GM12878 (cell line): ENCODE measurements at regions not wholly inside any gene's neighbourhood (a gene's known extent, or its start where the extent isn't known, plus 50 kb on each side); places are given as distances from the start of the nearest gene placed in this dataset.

ENCODE experiments used
- ATAC-seq: fragments of 200-7000 bp; cut with Tn5 transposase; 3 replicates; pipeline ENCODE4 v1.9.1; 2020; ENCODE audit warnings: mild to moderate bottlenecking, moderate library complexity
- BruUV-seq: library from RNA; stranded (reverse); fragments of 400-500 nt; replicated peaks from 2 replicates; lab custom pipeline; 2021; lab: Mats Ljungman, UMichigan
- CTCF ChIA-PET: fragments of 300-600 bp; sonication (Branson Sonifier 250); formaldehyde crosslinking; extraction: SDS; loops from one replicate; lab custom pipeline; 2021; ENCODE audit warnings: inconsistent platforms; lab: Yijun Ruan, JAX
- POLR2A ChIA-PET: fragments of 350-600 bp; formaldehyde crosslinking; extraction: SDS; loops from one replicate; lab custom pipeline; 2021; ENCODE audit warnings: inconsistent platforms; lab: Charles Lee
- RAD21 ChIA-PET: fragments of 300-600 bp; sonication (Branson Sonifier 250); formaldehyde crosslinking; loops from one replicate; lab custom pipeline; 2023; ENCODE audit warnings: antibody characterized with exemption; ENCODE audit not compliant: unreplicated experiment; lab: Charles Lee
- SMC1A ChIA-PET: fragments of 300-600 bp; sonication (Branson Sonifier 250); formaldehyde crosslinking; loops from one replicate; lab custom pipeline; 2023; ENCODE audit not compliant: unreplicated experiment, uncharacterized antibody; lab: Charles Lee
- DNase-seq: peaks from one replicate; pipeline ENCODE4 v3.0.0-alpha.2; 2011; ENCODE audit warnings: low read depth, low spot score
- FAIRE-seq: peaks from 3 replicates; lab custom pipeline; 2011; peaks lifted over from hg19 to GRCh38; lab: Jason Lieb, UNC
- H2AFZ ChIP-seq: 2 replicates; pipeline ENCODE4 v1.6.0; 2011; ENCODE audit warnings: low read depth, low read length, control low read depth; ENCODE audit not compliant: control insufficient read depth
- H3K27ac ChIP-seq: 2 replicates; pipeline ENCODE4 v1.5.1; 2011; ENCODE audit warnings: control low read depth; ENCODE audit not compliant: control insufficient read depth, insufficient read depth
- H3K27me3 ChIP-seq, 2 experiments: replicated peaks in 1 of 2; 2 replicates each; pipeline versions ENCODE4 v1.6.0 to v1.6.1; 2011; ENCODE audit warnings: low read length in 1 of 2; ENCODE audit not compliant: control insufficient read depth in 2 of 2, insufficient read depth in 2 of 2
- H3K36me3 ChIP-seq, 2 experiments: 2 replicates each; pipeline ENCODE4 v1.5.1; 2011; ENCODE audit warnings: low read length in 1 of 2; ENCODE audit not compliant: control insufficient read depth in 2 of 2, insufficient read depth in 2 of 2
- H3K4me1 ChIP-seq: 2 replicates; pipeline ENCODE4 v1.6.1; 2011; ENCODE audit warnings: mild to moderate bottlenecking, low read length, moderate library complexity, mixed read lengths; ENCODE audit not compliant: control insufficient read depth, insufficient read depth
- H3K4me2 ChIP-seq: 2 replicates; pipeline ENCODE4 v1.6.0; 2011; ENCODE audit warnings: control low read depth; ENCODE audit not compliant: control insufficient read depth, insufficient read depth
- H3K4me3 ChIP-seq: fragments of 200-600 bp; sonication (generic); 2 replicates; pipeline ENCODE4 v1.5.1; 2016
- H3K79me2 ChIP-seq: 2 replicates; pipeline ENCODE4 v1.6.0; 2011; ENCODE audit warnings: low read length; ENCODE audit not compliant: control insufficient read depth, insufficient read depth
- H3K9ac ChIP-seq: 2 replicates; pipeline ENCODE4 v1.8.0; 2011; ENCODE audit warnings: low read length, control low read depth, mixed read lengths; ENCODE audit not compliant: control insufficient read depth, insufficient read depth
- H3K9me3 ChIP-seq: replicated peaks from 3 replicates; pipeline ENCODE4 v1.5.1; 2011; ENCODE audit warnings: mild to moderate bottlenecking, low read length; ENCODE audit not compliant: control insufficient read depth, insufficient read depth
- H4K20me1 ChIP-seq: 2 replicates; pipeline ENCODE4 v1.6.0; 2011; ENCODE audit not compliant: control insufficient read depth, insufficient read depth
- CUX1 ChIP-seq: IDR thresholded peaks from 2 replicates; pipeline ENCODE4 v1.6.1; 2012; ENCODE audit warnings: improper control_type of control experiment, low read depth, low read length; ENCODE audit not compliant: insufficient replicate concordance
- GATAD2B ChIP-seq: fragments of 450-650 bp; conservative IDR thresholded peaks from 2 replicates; pipeline ENCODE4 v1.6.1; 2017; ENCODE audit warnings: low read depth, mild to moderate bottlenecking, moderate library complexity
- HDAC6 ChIP-seq: fragments of 200-600 bp; sonication (generic); IDR thresholded peaks from one replicate; pipeline ENCODE4 v1.8.0; 2017; ENCODE audit warnings: antibody characterized with exemption; ENCODE audit not compliant: unreplicated experiment
- JUNB ChIP-seq: IDR thresholded peaks from 2 replicates; pipeline ENCODE4 v1.6.1; 2016; ENCODE audit warnings: antibody characterized with exemption, mild to moderate bottlenecking
- MYC ChIP-seq: IDR thresholded peaks from 2 replicates; pipeline ENCODE4 v1.6.1; 2011; ENCODE audit warnings: mild to moderate bottlenecking, low read length, moderate library complexity, inconsistent platforms; ENCODE audit not compliant: insufficient read depth, insufficient replicate concordance, insufficient read length, severe bottlenecking
- NFXL1 ChIP-seq: fragments of 450-650 bp; IDR thresholded peaks from 2 replicates; pipeline ENCODE4 v1.6.1; 2017; ENCODE audit warnings: antibody characterized with exemption, mild to moderate bottlenecking, borderline replicate concordance
- NR2C2 ChIP-seq: IDR thresholded peaks from 2 replicates; pipeline ENCODE4 v1.6.1; 2011; ENCODE audit warnings: borderline replicate concordance, low read depth; ENCODE audit not compliant: control insufficient read depth, insufficient read length
- PKNOX1 ChIP-seq: fragments of 450-650 bp; IDR thresholded peaks from 2 replicates; pipeline ENCODE4 v1.6.1; 2016; ENCODE audit warnings: mild to moderate bottlenecking
- REST ChIP-seq: IDR thresholded peaks from 2 replicates; pipeline ENCODE4 v1.6.1; 2012; ENCODE audit warnings: mild to moderate bottlenecking, low read depth, low read length
- RFX5 ChIP-seq: IDR thresholded peaks from 2 replicates; pipeline ENCODE4 v1.6.1; 2011; ENCODE audit warnings: low read depth, low read length, improper control_type of control experiment
- SPI1 ChIP-seq: IDR thresholded peaks from 2 replicates; pipeline ENCODE4 v1.6.1; 2011; ENCODE audit warnings: low read depth, mild to moderate bottlenecking, low read length, moderate library complexity, borderline replicate concordance; ENCODE audit not compliant: insufficient read depth
- ZNF274 ChIP-seq: IDR thresholded peaks from one replicate; pipeline ENCODE4 v1.8.0; 2011; ENCODE audit not compliant: insufficient read length, insufficient read depth
- WGBS: methylation state at CpG from one replicate; pipeline ENCODE4 v1.1.6; 2016; ENCODE audit warnings: low lambda C conversion rate; ENCODE audit not compliant: insufficient replicate concordance, insufficient coverage; ENCODE audit errors: missing lambda C conversion rate; 5-methylcytosine and 5-hydroxymethylcytosine counted together
- in situ Hi-C: fragments of 300-500 bp; cut with MboI; formaldehyde crosslinking; loops from 9 replicates; pipeline ENCODE4 v1.14.3; 2018; ENCODE audit warnings: mixed read lengths
- intact Hi-C: fragments of 100-400 bp; cut with micrococcal nuclease; formaldehyde crosslinking; loops from one replicate; pipeline ENCODE4 v1.14.2; 2022; ENCODE audit not compliant: unreplicated experiment

- TF ChIP-seq PKNOX1 (no peak), RFX5 (no peak), ZNF274 (no peak), MYC (no peak)
These were observed 53.1 kb downstream of the ARHGAP35 start (continued) for GRCh38 chr19:46913852-46914430.

GRCh38 chr19:46915386-46915785 lies 54.6 kb downstream of the ARHGAP35 start:
- ChIA-PET SMC1A (interaction anchor here (0.9 to 1.8 kb wide), 4 partner anchors 10 to 16 kb away, joined by 3 to 9 read pairs (median 4); no protein-coding TSS in a partner anchor), POLR2A (interaction anchor here (0.6 kb wide), 1 partner anchor 39 kb away, joined by 3 read pairs; no protein-coding TSS in a partner anchor), RAD21 (interaction anchor here (0.7 kb wide), 1 partner anchor 98 kb away, joined by 4 read pairs; no protein-coding TSS in a partner anchor)
- no peak for TF ChIP-seq HDAC6
- TF ChIP-seq SPI1 = no peak
- TF ChIP-seq REST = no peak
- TF ChIP-seq CUX1 = no peak
- TF ChIP-seq NR2C2 = no peak
- no peak for TF ChIP-seq NFXL1
- no peak for TF ChIP-seq GATAD2B
- no peak for TF ChIP-seq JUNB

More at GRCh38 chr19:46915386-46915785, 54.6 kb downstream of the ARHGAP35 start:
- Histone ChIP-seq H3K9ac (no peak overlapping the region), H4K20me1 (no peaks in the 10 kb centered on the region; the same call in 1 of the 2 replicates), H3K9me3 (no peaks in the 10 kb centered on the region), H3K27ac (no peak overlapping the region), H3K4me2 (no peak overlapping the region), H3K79me2 (peaks cover 38% of the 10 kb centered on the region), H3K4me1 (peaks cover 19% of the 10 kb centered on the region), H3K4me3 (no peak overlapping the region), H3K27me3 (no peaks in the 10 kb centered on the region), H2AFZ (no peak overlapping the region), H3K36me3 (peaks cover 12 to 19% of the 10 kb centered on the region in 2 experiments)
- in situ Hi-C loops = no loop called here
- ATAC-seq = no peak
- CTCF ChIA-PET = interaction anchor here (0.6 to 1.0 kb wide), 2 partner anchors 9 to 568 kb away, joined by 3 read pairs; no protein-coding TSS in a partner anchor
- intact Hi-C loops = no loop called here
- BruUV-seq = no TSS peak
- FAIRE-seq = no peak
- no peak for DNase-seq
- WGBS = 90% methylated on average over 2 of the region's 2 CpGs
